HAP-1 (cell line): ENCODE measurements at regions not wholly inside any gene's neighbourhood (a gene's known extent, or its start where the extent isn't known, plus 50 kb on each side); places are given as distances from the start of the nearest gene placed in this dataset.

Source experiments
- DNase-seq, 2 experiments: peaks; one replicate each; pipeline ENCODE4 v3.0.0-alpha.2; 2016 to 2020; ENCODE audit warnings: low spot score in 2 of 2
- H3K27me3 ChIP-seq: fragments of 250-450 bp; sonication (Bioruptor Pico); 2 replicates; pipeline ENCODE4 v1.5.1; 2020; ENCODE audit warnings: low read depth, mild to moderate bottlenecking, moderate library complexity
- H3K36me3 ChIP-seq: fragments of 250-450 bp; sonication (Bioruptor Pico); replicated peaks from 2 replicates; pipeline ENCODE4 v1.5.1; 2020; ENCODE audit warnings: mild to moderate bottlenecking
- H3K4me1 ChIP-seq: fragments of 250-450 bp; sonication (Bioruptor Pico); 2 replicates; pipeline ENCODE4 v1.5.1; 2020; ENCODE audit warnings: mild to moderate bottlenecking
- H3K4me3 ChIP-seq: fragments of 250-450 bp; sonication (Bioruptor Pico); 2 replicates; pipeline ENCODE4 v1.5.1; 2020; ENCODE audit warnings: mild to moderate bottlenecking, moderate library complexity
- H3K9me3 ChIP-seq: fragments of 250-450 bp; sonication (Bioruptor Pico); 2 replicates; pipeline ENCODE4 v1.5.1; 2020; ENCODE audit warnings: mild to moderate bottlenecking, moderate library complexity
- in situ Hi-C: fragments of 300-500 bp; cut with MboI; formaldehyde crosslinking; loops from 3 replicates; pipeline ENCODE4 v1.14.3; 2020; ENCODE audit warnings: low sequenced_read_pairs, inconsistent platforms, mixed read lengths

DNA sequence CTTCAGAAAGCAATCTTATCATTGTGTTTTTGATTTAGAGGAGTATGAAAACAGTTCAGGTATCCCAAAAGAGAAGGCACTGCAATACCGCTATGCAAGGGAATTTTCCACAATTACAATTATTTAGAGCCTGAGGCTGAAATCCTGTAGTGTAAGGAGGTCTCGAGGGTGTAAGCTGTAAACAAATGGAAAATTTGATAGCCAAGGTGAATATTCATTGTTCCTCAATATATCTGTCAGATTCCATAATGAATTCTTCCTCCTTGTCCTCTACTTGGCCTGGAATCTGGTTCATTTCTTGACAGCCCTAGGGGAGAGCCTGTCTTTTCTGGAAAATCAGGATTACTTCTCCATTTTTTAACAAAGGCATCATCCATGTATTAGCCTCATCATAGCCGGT, 63.1 kb upstream of the SMARCA2 start:
- no peak overlapping the region for H3K4me3 ChIP-seq
- peaks cover 9% of the 10 kb centered on the region for H3K27me3 ChIP-seq
- in situ Hi-C loops: no loop called here
- no peaks in the 10 kb centered on the region for H3K9me3 ChIP-seq
- no peak for DNase-seq
- H3K36me3 ChIP-seq: no peaks in the 10 kb centered on the region
- H3K4me1 ChIP-seq: no peaks in the 10 kb centered on the region

DNA sequence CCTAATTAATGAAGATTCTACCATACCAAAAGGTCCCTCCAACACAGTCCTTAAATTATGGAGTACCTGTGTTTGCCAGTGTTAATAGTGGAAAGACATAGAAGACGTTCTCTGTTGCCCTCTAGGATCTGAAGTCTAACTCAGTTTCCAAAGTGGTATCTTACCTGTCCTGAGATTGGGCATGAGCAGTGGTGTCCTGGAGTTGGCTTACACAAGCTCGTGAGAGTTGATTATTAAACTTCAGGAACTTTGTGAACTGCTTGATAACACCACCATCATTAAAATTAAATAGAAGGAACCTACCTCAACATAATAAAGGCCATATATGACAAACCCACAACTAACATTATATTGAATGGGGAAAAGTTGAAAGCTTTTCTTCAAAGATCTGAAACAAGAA, 60.9 kb upstream of the SMARCA2 start:
- Histone ChIP-seq H3K9me3 (no peaks in the 10 kb centered on the region), H3K36me3 (no peaks in the 10 kb centered on the region), H3K4me3 (no peak overlapping the region), H3K27me3 (peaks cover 9% of the 10 kb centered on the region), H3K4me1 (no peaks in the 10 kb centered on the region)
- DNase-seq: no peak
- in situ Hi-C loops: no loop called here

DNA sequence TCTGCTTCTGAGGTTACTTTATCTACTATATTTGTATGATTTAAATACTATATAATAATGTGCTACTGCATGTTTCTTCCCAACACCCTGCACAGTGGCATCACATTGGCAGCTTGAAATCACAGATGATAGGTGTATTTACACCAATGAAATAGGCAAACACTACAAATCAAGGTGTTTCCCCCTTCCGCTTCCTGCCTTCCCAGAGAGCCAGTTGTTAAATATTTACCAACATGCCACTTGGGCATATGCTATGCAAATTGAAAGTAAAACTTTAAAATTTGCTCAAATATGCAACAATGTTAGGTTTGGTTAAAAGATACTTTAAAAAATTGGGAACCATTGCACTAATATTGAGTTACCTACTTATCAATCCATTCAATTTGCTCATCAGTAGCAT, 58.2 kb upstream of the SMARCA2 start:
- H3K36me3 ChIP-seq: no peaks in the 10 kb centered on the region
- in situ Hi-C loops: no loop called here
- H3K4me1 ChIP-seq: no peaks in the 10 kb centered on the region
- H3K9me3 ChIP-seq: no peaks in the 10 kb centered on the region
- DNase-seq: no peak
- H3K27me3 ChIP-seq: peaks cover 9% of the 10 kb centered on the region
- H3K4me3 ChIP-seq: no peak overlapping the region

DNA sequence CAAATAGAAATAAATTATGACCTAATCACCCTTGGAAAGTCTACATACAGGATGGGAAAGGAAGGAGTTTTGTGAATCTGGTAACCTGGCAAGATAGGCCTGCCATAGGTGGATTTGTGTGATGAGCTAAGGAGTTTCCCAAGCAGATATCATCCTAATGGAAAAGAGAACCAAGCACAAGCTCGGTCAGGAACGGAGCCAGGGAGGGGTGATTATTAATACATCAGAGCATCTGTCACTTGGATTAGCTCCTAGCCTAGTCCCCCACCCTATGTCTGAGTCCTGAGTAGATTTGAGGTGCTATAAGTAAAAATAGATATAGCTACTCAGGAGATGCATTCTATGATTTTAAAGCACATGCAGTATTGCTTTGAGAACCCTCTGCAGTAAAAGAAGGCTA, 57.3 kb upstream of the SMARCA2 start:
- H3K4me1 ChIP-seq: no peaks in the 10 kb centered on the region
- no peaks in the 10 kb centered on the region for H3K36me3 ChIP-seq
- DNase-seq: no peak
- H3K4me3 ChIP-seq: no peak overlapping the region
- in situ Hi-C loops: no loop called here
- peaks cover 4% of the 10 kb centered on the region for H3K27me3 ChIP-seq
- H3K9me3 ChIP-seq: no peaks in the 10 kb centered on the region

DNA sequence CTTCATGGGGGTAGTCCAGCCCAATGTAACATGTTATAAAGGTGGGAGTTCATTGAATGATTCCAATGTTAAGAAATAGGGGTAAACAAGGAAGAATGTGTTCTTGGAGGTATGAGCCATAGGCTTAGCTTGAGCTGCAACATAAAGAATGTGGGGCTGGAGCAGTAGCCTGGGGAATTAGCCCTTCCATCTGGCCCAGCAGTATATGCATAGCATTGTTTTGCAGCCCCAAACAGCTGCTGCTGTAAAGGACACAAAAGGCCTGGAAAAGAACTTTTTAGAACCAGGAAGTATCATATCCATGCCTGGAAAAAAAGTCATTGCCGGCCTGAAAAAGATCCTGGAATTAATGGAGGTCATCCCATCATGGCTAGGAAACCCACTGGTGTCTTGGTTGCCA, 55.8 kb upstream of the SMARCA2 start:
- in situ Hi-C loops: no loop called here
- no peaks in the 10 kb centered on the region for H3K4me1 ChIP-seq
- H3K4me3 ChIP-seq: no peak overlapping the region
- DNase-seq: no peak
- no peaks in the 10 kb centered on the region for H3K9me3 ChIP-seq
- no peaks in the 10 kb centered on the region; the same call in none of the 2 replicates for H3K27me3 ChIP-seq
- H3K36me3 ChIP-seq: no peaks in the 10 kb centered on the region

DNA sequence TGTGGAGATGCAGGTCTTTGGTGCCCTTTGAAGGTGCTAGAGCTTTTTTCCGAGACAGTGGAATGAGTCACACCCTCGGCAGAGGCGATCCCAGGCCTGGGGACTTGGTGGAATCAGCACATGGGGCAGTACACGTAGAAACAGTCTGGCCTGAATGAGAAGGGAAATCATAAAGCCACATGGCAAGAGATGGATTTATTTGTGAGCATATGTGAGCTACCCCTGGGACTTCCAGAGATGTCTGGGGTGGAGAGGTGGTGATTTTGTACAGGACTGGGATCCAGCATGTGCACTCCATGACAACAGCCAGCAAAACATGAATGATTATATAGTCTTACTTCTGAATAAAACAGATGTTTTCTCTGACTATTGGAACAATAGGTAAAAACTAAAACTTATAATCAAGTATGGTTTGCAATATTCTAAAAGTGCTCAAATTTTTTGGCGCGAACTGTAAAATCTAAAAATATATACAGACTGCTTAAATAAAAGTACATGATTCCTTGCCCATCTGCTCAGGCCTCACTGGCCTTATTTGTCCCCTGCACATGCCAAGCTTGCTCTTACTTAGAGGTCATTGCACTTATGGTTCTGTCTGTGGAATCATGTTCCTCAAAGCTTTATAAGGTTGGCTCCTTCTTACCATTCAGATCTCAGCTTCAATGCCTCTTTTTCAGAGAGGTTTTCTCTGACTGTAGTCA, 54.7 kb upstream of the SMARCA2 start:
- DNase-seq: no peak
- Histone ChIP-seq H3K36me3 (no peaks in the 10 kb centered on the region), H3K4me3 (no peak overlapping the region), H3K4me1 (no peaks in the 10 kb centered on the region), H3K9me3 (no peaks in the 10 kb centered on the region), H3K27me3 (no peaks in the 10 kb centered on the region; the same call in none of the 2 replicates)
- in situ Hi-C loops: no loop called here

DNA sequence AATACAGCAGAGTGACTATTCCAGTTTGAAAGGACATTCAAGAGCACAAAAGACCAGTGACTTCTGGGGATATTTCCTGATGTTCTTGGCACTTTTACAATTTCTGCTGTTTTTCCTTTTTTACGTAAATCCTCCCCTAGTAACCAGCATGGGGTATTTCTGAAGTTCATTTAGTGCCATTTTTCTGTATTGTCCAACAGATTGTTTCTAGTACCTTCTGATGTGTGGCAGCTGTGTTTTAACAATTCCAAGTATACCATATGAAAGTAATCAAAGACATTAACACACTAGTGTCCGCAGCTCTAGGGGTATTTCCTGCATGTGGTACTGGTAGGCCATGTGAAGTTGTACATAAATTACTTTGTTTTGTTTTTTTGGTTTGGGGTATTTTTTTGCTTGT, 53.0 kb upstream of the SMARCA2 start:
- Histone ChIP-seq H3K27me3 (no peaks in the 10 kb centered on the region; the same call in none of the 2 replicates), H3K9me3 (no peaks in the 10 kb centered on the region), H3K4me1 (no peaks in the 10 kb centered on the region), H3K4me3 (no peak overlapping the region), H3K36me3 (no peaks in the 10 kb centered on the region)
- DNase-seq: no peak
- in situ Hi-C loops: no loop called here

DNA sequence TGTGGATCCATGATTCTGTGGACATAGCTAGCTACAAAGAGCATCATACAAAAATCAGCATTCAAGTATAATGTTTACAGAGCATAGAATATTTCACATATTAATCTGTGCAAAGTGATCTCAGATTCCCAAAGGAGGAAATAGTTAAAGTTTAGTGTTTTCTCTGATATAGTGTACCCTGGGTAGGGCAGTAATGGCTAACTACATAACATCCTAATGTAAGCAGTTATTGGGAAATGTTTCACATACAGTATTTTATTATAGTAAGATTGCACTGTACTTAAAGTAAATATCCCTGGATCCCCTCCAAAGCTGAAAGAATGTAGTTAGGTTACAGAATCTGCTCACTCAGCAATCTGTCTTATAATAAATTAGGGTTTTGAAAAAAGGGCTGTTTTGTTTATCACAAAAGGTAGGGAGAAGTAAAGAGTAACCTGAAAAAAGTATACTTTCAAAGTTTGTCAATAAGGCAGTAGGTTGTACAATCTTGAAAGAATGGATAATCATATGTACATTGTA, 52.5 kb upstream of the SMARCA2 start:
- DNase-seq: no peak
- no peak overlapping the region for H3K4me3 ChIP-seq
- in situ Hi-C loops: no loop called here

DNA sequence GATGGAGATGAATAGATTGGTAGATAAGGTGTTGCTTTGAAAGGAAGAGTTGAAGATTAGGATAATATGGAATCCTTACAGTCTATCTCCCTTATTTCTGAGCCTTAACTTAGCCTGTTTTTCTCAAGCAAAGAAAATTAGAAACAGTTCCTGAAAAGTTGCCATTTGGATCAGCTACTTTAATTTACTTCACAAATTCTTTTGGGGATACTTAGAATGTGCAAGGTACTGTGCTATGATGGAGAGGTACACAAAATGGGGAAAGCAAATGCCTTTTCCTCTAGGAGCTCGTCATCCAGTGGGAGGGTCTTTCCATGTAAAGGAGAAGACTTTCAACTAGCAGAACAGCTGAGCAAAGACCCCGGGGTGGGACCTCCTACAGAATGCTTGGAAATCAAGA, 51.1 kb upstream of the SMARCA2 start:
- no peak overlapping the region for H3K4me3 ChIP-seq
- no peaks in the 10 kb centered on the region for H3K27me3 ChIP-seq
- no peaks in the 10 kb centered on the region for H3K9me3 ChIP-seq
- in situ Hi-C loops: no loop called here
- DNase-seq: no peak
- H3K4me1 ChIP-seq: no peaks in the 10 kb centered on the region
- H3K36me3 ChIP-seq: no peaks in the 10 kb centered on the region

More for the DNA sequence above, 52.5 kb upstream of the SMARCA2 start:
- Histone ChIP-seq H3K27me3 (no peaks in the 10 kb centered on the region; the same call in 1 of the 2 replicates), H3K9me3 (no peaks in the 10 kb centered on the region), H3K4me1 (no peaks in the 10 kb centered on the region), H3K36me3 (no peaks in the 10 kb centered on the region)
